ENCODE measurements at regions not wholly inside any gene's neighbourhood (a gene's known extent, or its start where the extent isn't known, plus 50 kb on each side); places are given as distances from the start of the nearest gene placed in this dataset.

- TF ChIP-seq, protein P1, sequence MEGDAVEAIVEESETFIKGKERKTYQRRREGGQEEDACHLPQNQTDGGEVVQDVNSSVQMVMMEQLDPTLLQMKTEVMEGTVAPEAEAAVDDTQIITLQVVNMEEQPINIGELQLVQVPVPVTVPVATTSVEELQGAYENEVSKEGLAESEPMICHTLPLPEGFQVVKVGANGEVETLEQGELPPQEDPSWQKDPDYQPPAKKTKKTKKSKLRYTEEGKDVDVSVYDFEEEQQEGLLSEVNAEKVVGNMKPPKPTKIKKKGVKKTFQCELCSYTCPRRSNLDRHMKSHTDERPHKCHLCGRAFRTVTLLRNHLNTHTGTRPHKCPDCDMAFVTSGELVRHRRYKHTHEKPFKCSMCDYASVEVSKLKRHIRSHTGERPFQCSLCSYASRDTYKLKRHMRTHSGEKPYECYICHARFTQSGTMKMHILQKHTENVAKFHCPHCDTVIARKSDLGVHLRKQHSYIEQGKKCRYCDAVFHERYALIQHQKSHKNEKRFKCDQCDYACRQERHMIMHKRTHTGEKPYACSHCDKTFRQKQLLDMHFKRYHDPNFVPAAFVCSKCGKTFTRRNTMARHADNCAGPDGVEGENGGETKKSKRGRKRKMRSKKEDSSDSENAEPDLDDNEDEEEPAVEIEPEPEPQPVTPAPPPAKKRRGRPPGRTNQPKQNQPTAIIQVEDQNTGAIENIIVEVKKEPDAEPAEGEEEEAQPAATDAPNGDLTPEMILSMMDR (IDR thresholded peaks at IDR 0.05; ENCODE audit: low read depth, low read length): no peak
- TF ChIP-seq EZH2phosphoT487 (IDR thresholded peaks at IDR 0.05; ENCODE audit: low read depth): no peak
Measured at GRCh38 chr13:88074794-88075510, 403.8 kb downstream of the SLITRK5 start.

All from OCI-LY3 (cell line).